ENCODE measurements at regions not wholly inside any gene's neighbourhood (a gene's known extent, or its start where the extent isn't known, plus 50 kb on each side); places are given as distances from the start of the nearest gene placed in this dataset.

- Histone ChIP-seq H3K4me1 (no peaks in the 10 kb centered on the region), H3K9me3 (no peaks in the 10 kb centered on the region), H3K27me3 (replicated peaks; ENCODE audit: control insufficient read depth, insufficient read depth, low read length) (no peaks in the 10 kb centered on the region), H3K36me3 (ENCODE audit: control insufficient read depth, insufficient read depth, low read length) (no peaks in the 10 kb centered on the region), H3K4me3 (ENCODE audit: low read depth, low read length) (no peak overlapping the region)
- ChIA-PET CTCF (interaction anchor here (0.9 to 1.2 kb wide), 2 partner anchors 532 to 978 kb away, joined by 3 read pairs; no protein-coding TSS in a partner anchor), POLR2A (no interaction called here)
- no peaks in the 10 kb centered on the region for H3K4me1 Mint-ChIP-seq (ENCODE audit: low read depth, unreplicated experiment)
- no peaks in the 10 kb centered on the region for H3K36me3 Mint-ChIP-seq (ENCODE audit: insufficient read depth, unreplicated experiment)
- intact Hi-C loops (cut with micrococcal nuclease; ENCODE audit: unreplicated experiment), result no loop called here
- BruUV-seq (replicated peaks), result no TSS peak
- no peak for DNase-seq
- no peaks in the 10 kb centered on the region for H3K9me3 Mint-ChIP-seq (ENCODE audit: unreplicated experiment)
- peaks cover 30% of the 10 kb centered on the region for H3K27me3 Mint-ChIP-seq (ENCODE audit: insufficient read depth, unreplicated experiment)
- H3K27ac Mint-ChIP-seq (ENCODE audit: unreplicated experiment), result no peak overlapping the region
- TF ChIP-seq, protein P1, sequence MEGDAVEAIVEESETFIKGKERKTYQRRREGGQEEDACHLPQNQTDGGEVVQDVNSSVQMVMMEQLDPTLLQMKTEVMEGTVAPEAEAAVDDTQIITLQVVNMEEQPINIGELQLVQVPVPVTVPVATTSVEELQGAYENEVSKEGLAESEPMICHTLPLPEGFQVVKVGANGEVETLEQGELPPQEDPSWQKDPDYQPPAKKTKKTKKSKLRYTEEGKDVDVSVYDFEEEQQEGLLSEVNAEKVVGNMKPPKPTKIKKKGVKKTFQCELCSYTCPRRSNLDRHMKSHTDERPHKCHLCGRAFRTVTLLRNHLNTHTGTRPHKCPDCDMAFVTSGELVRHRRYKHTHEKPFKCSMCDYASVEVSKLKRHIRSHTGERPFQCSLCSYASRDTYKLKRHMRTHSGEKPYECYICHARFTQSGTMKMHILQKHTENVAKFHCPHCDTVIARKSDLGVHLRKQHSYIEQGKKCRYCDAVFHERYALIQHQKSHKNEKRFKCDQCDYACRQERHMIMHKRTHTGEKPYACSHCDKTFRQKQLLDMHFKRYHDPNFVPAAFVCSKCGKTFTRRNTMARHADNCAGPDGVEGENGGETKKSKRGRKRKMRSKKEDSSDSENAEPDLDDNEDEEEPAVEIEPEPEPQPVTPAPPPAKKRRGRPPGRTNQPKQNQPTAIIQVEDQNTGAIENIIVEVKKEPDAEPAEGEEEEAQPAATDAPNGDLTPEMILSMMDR (IDR thresholded peaks at IDR 0.05; ENCODE audit: insufficient read depth in 1 of 2, low read depth in 1 of 2, low read length in 1 of 2, severe bottlenecking in 1 of 2, unreplicated experiment in 1 of 2), result no peak
- H3K4me3 Mint-ChIP-seq (ENCODE audit: unreplicated experiment), result no peak overlapping the region
These were observed 264.6 kb downstream of the DUSP10 start for GRCh38 chr1:221477252-221477651.

DNA sequence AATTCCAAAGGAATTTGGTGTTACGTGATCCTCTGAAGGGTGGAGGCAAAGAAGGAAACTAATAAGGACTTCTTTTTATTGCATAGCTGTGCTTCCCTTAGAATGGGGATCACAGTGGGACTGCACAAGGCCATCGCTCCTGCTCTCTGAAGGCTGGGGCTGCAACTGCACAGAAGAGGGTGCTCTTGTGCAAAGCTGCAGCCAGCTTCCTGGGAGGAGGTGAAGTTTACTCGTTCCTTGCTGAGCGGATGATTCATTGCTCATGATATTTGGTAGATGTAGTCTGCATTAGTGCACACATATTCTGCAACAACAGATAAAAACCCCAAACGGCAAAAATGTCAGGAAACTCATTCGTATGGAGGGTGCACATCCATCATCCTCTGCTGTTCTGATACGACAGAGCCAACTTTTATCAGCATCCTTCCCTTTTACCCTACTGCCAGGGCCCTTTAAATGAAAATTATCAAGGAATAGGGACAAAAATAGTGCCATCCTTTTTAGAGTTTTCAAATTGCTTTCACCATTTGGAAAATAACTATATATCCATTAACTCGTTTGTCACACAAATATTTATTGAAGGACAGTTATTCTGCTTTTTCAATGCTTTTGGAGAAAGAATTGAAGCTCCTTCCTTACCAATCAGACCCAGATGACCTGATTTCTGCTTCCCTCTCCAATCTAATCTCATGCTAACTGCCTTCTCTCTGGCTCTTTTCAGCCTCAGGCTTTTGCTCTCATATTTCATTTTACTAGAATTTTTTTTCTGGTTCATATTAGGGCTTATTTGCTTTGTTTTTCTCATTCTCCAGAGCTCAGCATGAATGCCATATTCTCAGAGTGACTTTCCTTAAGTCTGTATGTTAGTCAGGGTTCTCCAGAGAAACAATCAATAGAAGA is 263.6 kb downstream of the DUSP10 start:
- H3K36me3 Mint-ChIP-seq (ENCODE audit: insufficient read depth, unreplicated experiment), result no peaks in the 10 kb centered on the region
- H3K4me3 Mint-ChIP-seq (ENCODE audit: unreplicated experiment), result no peak overlapping the region
- ChIA-PET CTCF (interaction anchor here (0.9 to 1.2 kb wide), 2 partner anchors 531 to 977 kb away, joined by 3 read pairs; no protein-coding TSS in a partner anchor), POLR2A (no interaction called here)
- Histone ChIP-seq H3K4me3 (ENCODE audit: low read depth, low read length) (no peak overlapping the region), H3K36me3 (ENCODE audit: control insufficient read depth, insufficient read depth, low read length) (no peaks in the 10 kb centered on the region), H3K9me3 (no peaks in the 10 kb centered on the region), H3K27me3 (replicated peaks; ENCODE audit: control insufficient read depth, insufficient read depth, low read length) (no peaks in the 10 kb centered on the region), H3K4me1 (no peaks in the 10 kb centered on the region)
- no peaks in the 10 kb centered on the region for H3K4me1 Mint-ChIP-seq (ENCODE audit: low read depth, unreplicated experiment)
- TF ChIP-seq, protein P1 (IDR thresholded peaks at IDR 0.05; ENCODE audit: insufficient read depth in 1 of 2, low read depth in 1 of 2, low read length in 1 of 2, severe bottlenecking in 1 of 2, unreplicated experiment in 1 of 2), result peak; percentile 54 to 78
- intact Hi-C loops (cut with micrococcal nuclease; ENCODE audit: unreplicated experiment), result loop anchor here (1.0 kb wide), 3 partner anchors 263 to 531 kb away; no protein-coding TSS in a partner anchor
- no peaks in the 10 kb centered on the region for H3K9me3 Mint-ChIP-seq (ENCODE audit: unreplicated experiment)
- peak; percentile 39 to 56 for DNase-seq
- no TSS peak for BruUV-seq (replicated peaks)
- H3K27me3 Mint-ChIP-seq (ENCODE audit: insufficient read depth, unreplicated experiment), result peaks cover 22% of the 10 kb centered on the region
- H3K27ac Mint-ChIP-seq (ENCODE audit: unreplicated experiment), result no peak overlapping the region

GRCh38 chr1:221487781-221488524 is 253.9 kb downstream of the DUSP10 start:
- CTCF ChIA-PET, result no interaction called here
- Mint-ChIP-seq H3K4me1 (ENCODE audit: low read depth, unreplicated experiment) (no peaks in the 10 kb centered on the region), H3K27ac (ENCODE audit: unreplicated experiment) (no peak overlapping the region), H3K9me3 (ENCODE audit: unreplicated experiment) (no peaks in the 10 kb centered on the region), H3K36me3 (ENCODE audit: insufficient read depth, unreplicated experiment) (no peaks in the 10 kb centered on the region), H3K27me3 (ENCODE audit: insufficient read depth, unreplicated experiment) (peaks cover 7% of the 10 kb centered on the region), H3K4me3 (ENCODE audit: unreplicated experiment) (no peak overlapping the region)
- TF ChIP-seq, protein P1 (IDR thresholded peaks at IDR 0.05; ENCODE audit: insufficient read depth in 1 of 2, low read depth in 1 of 2, low read length in 1 of 2, severe bottlenecking in 1 of 2, unreplicated experiment in 1 of 2), result no peak
- H3K27me3 ChIP-seq (replicated peaks; ENCODE audit: control insufficient read depth, insufficient read depth, low read length), result no peaks in the 10 kb centered on the region
- POLR2A ChIA-PET, result no interaction called here
- no peak for DNase-seq
- H3K4me1 ChIP-seq, result no peaks in the 10 kb centered on the region
- no peaks in the 10 kb centered on the region for H3K9me3 ChIP-seq
- H3K36me3 ChIP-seq (ENCODE audit: control insufficient read depth, insufficient read depth, low read length), result no peaks in the 10 kb centered on the region
- H3K4me3 ChIP-seq (ENCODE audit: low read depth, low read length), result no peak overlapping the region
- BruUV-seq (replicated peaks), result no TSS peak
- intact Hi-C loops (cut with micrococcal nuclease; ENCODE audit: unreplicated experiment), result no loop called here

All from Caco-2 (cell line).